ENCODE measurements at regions not wholly inside any gene's neighbourhood (a gene's known extent, or its start where the extent isn't known, plus 50 kb on each side); places are given as distances from the start of the nearest gene placed in this dataset.
A peak's percentile ranks its signal among the peaks of the same experiment; 100 is the strongest.

DNA sequence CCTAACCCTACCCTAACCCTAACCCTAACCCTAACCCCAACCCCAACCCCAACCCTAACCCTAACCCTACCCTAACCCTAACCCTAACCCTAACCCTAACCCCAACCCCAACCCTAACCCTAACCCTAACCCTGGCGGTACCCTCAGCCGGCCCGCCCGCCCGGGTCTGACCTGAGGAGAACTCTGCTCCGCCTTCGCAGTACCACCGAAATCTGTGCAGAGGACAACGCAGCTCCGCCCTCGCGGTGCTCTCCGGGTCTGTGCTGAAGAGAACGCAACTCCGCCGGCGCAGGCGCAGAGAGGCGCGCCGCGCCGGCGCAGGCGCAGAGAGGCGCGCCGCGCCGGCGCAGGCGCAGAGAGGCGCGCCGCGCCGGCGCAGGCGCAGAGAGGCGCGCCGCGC, 56.1 kb upstream of the IQSEC3 start:
- peak; percentile 49 for DNase-seq

DNA sequence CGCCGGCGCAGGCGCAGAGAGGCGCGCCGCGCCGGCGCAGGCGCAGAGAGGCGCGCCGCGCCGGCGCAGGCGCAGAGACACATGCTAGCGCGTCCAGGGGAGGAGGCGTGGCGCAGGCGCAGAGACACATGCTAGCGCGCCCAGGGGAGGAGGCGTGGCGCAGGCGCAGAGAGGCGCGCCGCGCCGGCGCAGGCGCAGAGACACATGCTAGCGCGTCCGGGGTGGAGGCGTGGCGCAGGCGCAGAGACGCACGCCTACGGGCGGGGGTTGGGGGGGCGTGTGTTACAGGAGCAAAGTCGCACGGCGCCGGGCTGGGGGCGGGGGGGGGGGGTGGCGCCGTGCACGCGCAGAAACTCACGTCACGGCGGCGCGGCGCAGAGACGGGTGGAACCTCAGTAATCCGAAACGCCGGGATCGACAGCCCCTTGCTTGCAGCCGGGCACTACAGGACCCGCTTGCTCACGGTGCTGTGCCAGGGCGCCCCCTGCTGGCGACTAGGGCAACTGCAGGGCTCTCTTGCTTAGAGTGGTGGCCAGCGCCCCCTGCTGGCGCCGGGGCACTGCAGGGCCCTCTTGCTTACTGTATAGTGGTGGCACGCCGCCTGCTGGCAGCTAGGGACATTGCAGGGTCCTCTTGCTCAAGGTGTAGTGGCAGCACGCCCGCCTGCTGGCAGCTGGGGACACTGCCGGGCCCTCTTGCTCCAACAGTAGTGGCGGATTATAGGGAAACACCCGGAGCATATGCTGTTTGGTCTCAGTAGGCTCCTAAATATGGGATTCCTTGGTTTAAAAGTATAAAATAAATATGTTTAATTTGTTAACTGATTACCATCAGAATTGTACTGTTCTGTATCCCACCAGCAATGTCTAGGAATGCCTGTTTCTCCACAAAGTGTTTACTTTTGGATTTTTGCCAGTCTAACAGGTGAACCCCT, 55.4 kb upstream of the IQSEC3 start:
- peak; percentile 40 for DNase-seq

DNA sequence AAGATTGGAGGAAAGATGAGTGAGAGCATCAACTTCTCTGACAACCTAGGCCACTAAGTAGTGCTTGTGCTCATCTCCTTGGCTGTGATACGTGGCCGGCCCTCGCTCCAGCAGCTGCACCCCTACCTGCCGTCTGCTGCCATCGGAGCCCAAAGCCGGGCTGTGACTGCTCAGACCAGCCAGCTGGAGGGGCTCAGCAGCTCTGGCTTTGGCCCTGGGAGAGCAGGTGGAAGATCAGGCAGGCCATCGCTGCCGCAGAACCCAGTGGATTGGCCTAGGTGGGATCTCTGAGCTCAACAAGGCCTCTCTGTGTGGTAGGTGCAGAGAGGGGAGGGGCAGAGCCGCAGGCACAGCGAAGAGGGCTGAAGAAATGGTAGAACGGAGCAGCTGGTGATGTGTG, 54.3 kb upstream of the IQSEC3 start:
- peak; percentile 50 for DNase-seq

DNA sequence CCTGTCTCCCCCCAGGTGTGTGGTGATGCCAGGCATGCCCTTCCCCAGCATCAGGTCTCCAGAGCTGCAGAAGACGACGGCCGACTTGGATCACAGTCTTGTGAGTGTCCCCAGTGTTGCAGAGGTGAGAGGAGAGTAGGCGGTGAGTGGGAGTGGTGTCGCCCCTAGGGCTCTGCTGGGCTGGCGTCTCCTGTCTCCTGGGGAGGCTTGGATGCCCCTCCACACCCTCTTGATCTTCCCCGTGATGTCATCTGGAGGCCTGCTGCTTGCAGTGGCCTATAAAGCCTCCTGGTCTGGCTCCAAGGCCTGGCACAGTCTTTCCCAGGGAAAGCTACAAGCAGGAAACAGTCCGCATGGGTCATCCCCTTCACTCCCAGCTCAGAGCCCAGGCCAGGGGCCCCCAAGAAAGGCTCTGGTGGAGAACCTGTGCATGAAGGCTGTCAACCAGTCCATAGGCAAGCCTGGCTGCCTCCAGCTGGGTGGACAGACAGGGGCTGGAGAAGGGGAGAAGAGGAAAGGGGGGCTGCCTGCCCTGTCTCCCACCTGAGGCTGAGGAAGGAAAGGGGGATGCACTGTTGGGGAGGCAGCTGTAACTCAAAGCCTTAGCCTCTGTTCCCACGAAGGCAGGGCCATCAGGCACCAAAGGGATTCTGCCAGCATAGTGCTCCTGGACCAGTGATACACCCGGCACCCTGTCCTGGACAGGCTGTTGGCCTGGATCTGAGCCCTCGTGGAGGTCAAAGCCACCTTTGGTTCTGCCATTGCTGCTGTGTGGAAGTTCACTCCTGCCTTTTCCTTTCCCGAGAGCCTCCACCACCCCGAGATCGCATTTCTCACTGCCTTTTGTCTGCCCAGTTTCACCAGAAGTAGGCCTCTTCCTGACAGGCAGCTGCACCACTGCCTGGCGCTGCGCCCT, 53.6 kb upstream of the IQSEC3 start:
- peak; percentile 63 for DNase-seq

DNA sequence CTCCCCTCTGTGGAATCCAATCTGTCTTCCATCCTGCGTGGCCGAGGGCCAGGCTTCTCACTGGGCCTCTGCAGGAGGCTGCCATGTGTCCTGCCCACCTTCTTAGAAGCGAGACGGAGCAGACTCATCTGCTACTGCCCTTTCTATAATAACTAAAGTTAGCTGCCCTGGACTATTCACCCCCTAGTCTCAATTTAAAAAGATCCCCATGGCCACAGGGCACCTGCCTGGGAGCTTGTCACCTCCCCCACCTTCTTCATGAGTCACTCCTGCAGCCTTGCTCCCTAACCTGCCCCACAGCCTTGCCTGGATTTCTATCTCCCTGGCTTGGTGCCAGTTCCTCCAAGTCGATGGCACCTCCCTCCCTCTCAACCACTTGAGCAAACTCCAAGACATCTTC, 52.7 kb upstream of the IQSEC3 start:
- peak; percentile 17 for DNase-seq

DNA sequence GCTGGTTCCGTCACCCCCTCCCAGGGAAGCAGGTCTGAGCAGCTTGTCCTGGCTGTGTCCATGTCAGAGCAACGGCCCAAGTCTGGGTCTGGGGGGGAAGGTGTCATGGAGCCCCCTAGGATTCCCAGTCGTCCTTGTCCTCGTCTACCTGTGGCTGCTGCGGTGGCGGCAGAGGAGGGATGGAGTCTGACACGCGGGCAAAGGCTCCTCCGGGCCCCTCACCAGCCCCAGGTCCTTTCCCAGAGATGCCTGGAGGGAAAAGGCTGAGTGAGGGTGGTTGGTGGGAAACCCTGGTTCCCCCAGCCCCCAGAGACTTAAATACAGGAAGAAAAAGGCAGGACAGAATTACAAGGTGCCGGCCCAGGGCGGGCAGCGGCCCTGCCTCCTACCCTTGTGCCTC, 51.9 kb upstream of the IQSEC3 start:
- peak; percentile 4 for DNase-seq

DNA sequence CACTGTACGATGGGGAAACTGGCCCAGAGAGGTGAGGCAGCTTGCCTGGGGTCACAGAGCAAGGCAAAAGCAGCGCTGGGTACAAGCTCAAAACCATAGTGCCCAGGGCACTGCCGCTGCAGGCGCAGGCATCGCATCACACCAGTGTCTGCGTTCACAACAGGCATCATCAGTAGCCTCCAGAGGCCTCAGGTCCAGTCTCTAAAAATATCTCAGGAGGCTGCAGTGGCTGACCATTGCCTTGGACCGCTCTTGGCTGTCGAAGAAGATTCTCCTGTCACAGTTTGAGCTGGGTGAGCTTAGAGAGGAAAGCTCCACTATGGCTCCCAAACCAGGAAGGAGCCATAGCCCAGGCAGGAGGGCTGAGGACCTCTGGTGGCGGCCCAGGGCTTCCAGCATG, 51.2 kb upstream of the IQSEC3 start:
- DNase-seq = peak; percentile 32

DNA sequence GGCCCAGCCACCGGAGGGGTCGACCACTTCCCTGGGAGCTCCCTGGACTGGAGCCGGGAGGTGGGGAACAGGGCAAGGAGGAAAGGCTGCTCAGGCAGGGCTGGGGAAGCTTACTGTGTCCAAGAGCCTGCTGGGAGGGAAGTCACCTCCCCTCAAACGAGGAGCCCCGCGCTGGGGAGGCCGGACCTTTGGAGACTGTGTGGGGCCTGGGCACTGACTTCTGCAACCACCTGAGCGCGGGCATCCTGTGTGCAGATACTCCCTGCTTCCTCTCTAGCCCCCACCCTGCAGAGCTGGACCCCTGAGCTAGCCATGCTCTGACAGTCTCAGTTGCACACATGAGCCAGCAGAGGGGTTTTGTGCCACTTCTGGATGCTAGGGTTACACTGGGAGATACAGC, 50.5 kb upstream of the IQSEC3 start:
- peak; percentile 13 for DNase-seq

DNA sequence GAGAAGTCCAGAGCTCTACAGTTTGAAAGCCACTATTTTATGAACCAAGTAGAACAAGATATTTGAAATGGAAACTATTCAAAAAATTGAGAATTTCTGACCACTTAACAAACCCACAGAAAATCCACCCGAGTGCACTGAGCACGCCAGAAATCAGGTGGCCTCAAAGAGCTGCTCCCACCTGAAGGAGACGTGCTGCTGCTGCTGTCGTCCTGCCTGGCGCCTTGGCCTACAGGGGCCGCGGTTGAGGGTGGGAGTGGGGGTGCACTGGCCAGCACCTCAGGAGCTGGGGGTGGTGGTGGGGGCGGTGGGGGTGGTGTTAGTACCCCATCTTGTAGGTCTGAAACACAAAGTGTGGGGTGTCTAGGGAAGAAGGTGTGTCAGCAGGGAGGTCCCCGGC, 50.0 kb upstream of the IQSEC3 start:
- DNase-seq = peak; percentile 15
